Breast epithelium (tissue), 3 donors: ENCODE measurements at regions not wholly inside any gene's neighbourhood (a gene's known extent, or its start where the extent isn't known, plus 50 kb on each side); places are given as distances from the start of the nearest gene placed in this dataset.

Experiments used
- CTCF ChIP-seq, 3 donors: fragments of 450-650 bp; IDR thresholded peaks; one replicate each; pipeline ENCODE4 v1.5.1; 2016 to 2017; ENCODE audit warnings: antibody characterized with exemption in 3 of 3, mild to moderate bottlenecking in 3 of 3, moderate library complexity in 3 of 3
- POLR2AphosphoS5 ChIP-seq, 3 donors: sonication (generic); formaldehyde crosslinking; IDR thresholded peaks; one replicate each; pipeline ENCODE4 v1.6.1; 2017; ENCODE audit warnings: antibody characterized with exemption in 3 of 3

GRCh38 chr1:199704231-199704630 lies 323.3 kb upstream of the NR5A2 start:
- TF ChIP-seq POLR2AphosphoS5 (IDR thresholded peaks at IDR 0.05): no peak
- no peak for TF ChIP-seq CTCF (IDR thresholded peaks at IDR 0.05)
